ENCODE measurements at regions not wholly inside any gene's neighbourhood (a gene's known extent, or its start where the extent isn't known, plus 50 kb on each side); places are given as distances from the start of the nearest gene placed in this dataset.

- Mint-ChIP-seq H3K9me3 (peaks cover 0 to 7% (median 1%) of the 10 kb centered on the region in 7 donors), H3K27me3 (peaks cover 50% of the 10 kb centered on the region), H3K4me3 (no peak overlapping the region), H3K4me1 (peaks cover 0 to 8% (median 2%) of the 10 kb centered on the region in 4 donors), H3K36me3 (no peaks in the 10 kb centered on the region), H3K27ac (no peak overlapping the region)
- ATAC-seq (ENCODE audit: low read depth in 2 of 2) (no peak), DNase-seq (no peak)
- Histone ChIP-seq H3K4me3 (ENCODE audit: low read depth, low read length) (no peak overlapping the region), H3K27me3 (ENCODE audit: control insufficient read depth, insufficient read depth, low read length) (peaks cover 20% of the 10 kb centered on the region), H3K4me1 (ENCODE audit: control insufficient read depth, insufficient read depth, low read length, poor library complexity, severe bottlenecking) (no peaks in the 10 kb centered on the region), H3K9me3 (ENCODE audit: control insufficient read depth in 2 of 2, low read length in 2 of 2) (no peaks in the 10 kb centered on the region), H3K36me3 (ENCODE audit: control insufficient read depth, insufficient read depth, low read length) (no peaks in the 10 kb centered on the region), H3K27ac (ENCODE audit: insufficient read depth, low read length, poor library complexity, severe bottlenecking) (no peak overlapping the region)
These were observed 254.9 kb downstream of the TJP1 start for GRCh38 chr15:29567336-29567735.

GRCh38 chr15:29566914-29567313 is 255.4 kb downstream of the TJP1 start:
- Mint-ChIP-seq H3K4me3 (no peak overlapping the region), H3K27ac (no peak overlapping the region), H3K9me3 (peaks cover 0 to 7% (median under 1%) of the 10 kb centered on the region in 7 donors), H3K36me3 (no peaks in the 10 kb centered on the region), H3K27me3 (peaks cover 46% of the 10 kb centered on the region), H3K4me1 (peaks cover 0 to 8% (median 2%) of the 10 kb centered on the region in 4 donors)
- no peak overlapping the region for H3K27ac ChIP-seq (ENCODE audit: insufficient read depth, low read length, poor library complexity, severe bottlenecking)
- no peaks in the 10 kb centered on the region for H3K4me1 ChIP-seq (ENCODE audit: control insufficient read depth, insufficient read depth, low read length, poor library complexity, severe bottlenecking)
- no peak overlapping the region for H3K4me3 ChIP-seq (ENCODE audit: low read depth, low read length)
- H3K9me3 ChIP-seq (ENCODE audit: control insufficient read depth in 2 of 2, low read length in 2 of 2) = no peaks in the 10 kb centered on the region
- no peak for DNase-seq
- H3K27me3 ChIP-seq (ENCODE audit: control insufficient read depth, insufficient read depth, low read length) = peaks cover 15% of the 10 kb centered on the region
- no peaks in the 10 kb centered on the region for H3K36me3 ChIP-seq (ENCODE audit: control insufficient read depth, insufficient read depth, low read length)
- ATAC-seq (ENCODE audit: low read depth in 2 of 2) = no peak

GRCh38 chr15:29563112-29563511 is 259.2 kb downstream of the TJP1 start:
- Histone ChIP-seq H3K9me3 (ENCODE audit: control insufficient read depth in 2 of 2, low read length in 2 of 2) (no peaks in the 10 kb centered on the region), H3K36me3 (ENCODE audit: control insufficient read depth, insufficient read depth, low read length) (no peaks in the 10 kb centered on the region), H3K27ac (ENCODE audit: insufficient read depth, low read length, poor library complexity, severe bottlenecking) (no peak overlapping the region), H3K4me1 (ENCODE audit: control insufficient read depth, insufficient read depth, low read length, poor library complexity, severe bottlenecking) (no peaks in the 10 kb centered on the region), H3K4me3 (ENCODE audit: low read depth, low read length) (no peak overlapping the region), H3K27me3 (ENCODE audit: control insufficient read depth, insufficient read depth, low read length) (peaks cover 5% of the 10 kb centered on the region)
- no peak overlapping the region for H3K27ac Mint-ChIP-seq
- ATAC-seq (ENCODE audit: low read depth in 2 of 2) = no peak
- DNase-seq = no peak
- peaks cover 0 to 1% (median 0%) of the 10 kb centered on the region in 4 donors for H3K4me1 Mint-ChIP-seq
- no peak overlapping the region for H3K4me3 Mint-ChIP-seq
- peaks cover 23% of the 10 kb centered on the region for H3K27me3 Mint-ChIP-seq
- peaks cover 0 to 7% (median 4%) of the 10 kb centered on the region in 7 donors for H3K9me3 Mint-ChIP-seq
- peaks cover 3% of the 10 kb centered on the region for H3K36me3 Mint-ChIP-seq

GRCh38 chr15:29560896-29561295 is 261.4 kb downstream of the TJP1 start:
- H3K4me1 Mint-ChIP-seq = peaks cover 0 to 1% (median 0%) of the 10 kb centered on the region in 4 donors
- no peak overlapping the region for H3K4me3 Mint-ChIP-seq
- Histone ChIP-seq H3K27ac (ENCODE audit: insufficient read depth, low read length, poor library complexity, severe bottlenecking) (no peak overlapping the region), H3K36me3 (ENCODE audit: control insufficient read depth, insufficient read depth, low read length) (no peaks in the 10 kb centered on the region), H3K4me1 (ENCODE audit: control insufficient read depth, insufficient read depth, low read length, poor library complexity, severe bottlenecking) (no peaks in the 10 kb centered on the region), H3K9me3 (ENCODE audit: control insufficient read depth in 2 of 2, low read length in 2 of 2) (no peaks in the 10 kb centered on the region), H3K27me3 (ENCODE audit: control insufficient read depth, insufficient read depth, low read length) (no peaks in the 10 kb centered on the region), H3K4me3 (ENCODE audit: low read depth, low read length) (no peak overlapping the region)
- H3K27me3 Mint-ChIP-seq = peaks cover 6% of the 10 kb centered on the region
- H3K27ac Mint-ChIP-seq = no peak overlapping the region
- peaks cover 3% of the 10 kb centered on the region for H3K36me3 Mint-ChIP-seq
- H3K9me3 Mint-ChIP-seq = peaks cover 0 to 5% (median 4%) of the 10 kb centered on the region in 7 donors
- no peak for DNase-seq
- no peak for ATAC-seq (ENCODE audit: low read depth in 2 of 2)

- no peak overlapping the region for H3K27ac Mint-ChIP-seq
- no peak overlapping the region for H3K4me3 ChIP-seq (ENCODE audit: low read depth, low read length)
These were observed 264.0 kb downstream of the TJP1 start for GRCh38 chr15:29558261-29558660.

GRCh38 chr15:29557171-29557570 is 265.1 kb downstream of the TJP1 start:
- Mint-ChIP-seq H3K4me3 (no peak overlapping the region), H3K27me3 (no peaks in the 10 kb centered on the region), H3K36me3 (peaks cover 3% of the 10 kb centered on the region), H3K27ac (no peak overlapping the region), H3K9me3 (peaks cover 0 to 7% (median 3%) of the 10 kb centered on the region in 7 donors), H3K4me1 (peaks cover 0 to 1% (median 0%) of the 10 kb centered on the region in 4 donors)
- no peak overlapping the region for H3K4me3 ChIP-seq (ENCODE audit: low read depth, low read length)
- no peaks in the 10 kb centered on the region for H3K36me3 ChIP-seq (ENCODE audit: control insufficient read depth, insufficient read depth, low read length)
- ATAC-seq (ENCODE audit: low read depth in 2 of 2) = no peak
- no peaks in the 10 kb centered on the region for H3K4me1 ChIP-seq (ENCODE audit: control insufficient read depth, insufficient read depth, low read length, poor library complexity, severe bottlenecking)
- H3K27me3 ChIP-seq (ENCODE audit: control insufficient read depth, insufficient read depth, low read length) = no peaks in the 10 kb centered on the region
- H3K27ac ChIP-seq (ENCODE audit: insufficient read depth, low read length, poor library complexity, severe bottlenecking) = no peak overlapping the region
- no peak for DNase-seq
- H3K9me3 ChIP-seq (ENCODE audit: control insufficient read depth in 2 of 2, low read length in 2 of 2) = no peaks in the 10 kb centered on the region

More at GRCh38 chr15:29558261-29558660, 264.0 kb downstream of the TJP1 start:
- peaks cover 0 to 1% (median 0%) of the 10 kb centered on the region in 4 donors for H3K4me1 Mint-ChIP-seq
- H3K36me3 Mint-ChIP-seq = peaks cover 3% of the 10 kb centered on the region
- Histone ChIP-seq H3K4me1 (ENCODE audit: control insufficient read depth, insufficient read depth, low read length, poor library complexity, severe bottlenecking) (no peaks in the 10 kb centered on the region), H3K36me3 (ENCODE audit: control insufficient read depth, insufficient read depth, low read length) (no peaks in the 10 kb centered on the region), H3K27ac (ENCODE audit: insufficient read depth, low read length, poor library complexity, severe bottlenecking) (no peak overlapping the region), H3K9me3 (ENCODE audit: control insufficient read depth in 2 of 2, low read length in 2 of 2) (no peaks in the 10 kb centered on the region), H3K27me3 (ENCODE audit: control insufficient read depth, insufficient read depth, low read length) (no peaks in the 10 kb centered on the region)
- H3K9me3 Mint-ChIP-seq = peaks cover 0 to 7% (median 3%) of the 10 kb centered on the region in 7 donors
- no peak overlapping the region for H3K4me3 Mint-ChIP-seq
- H3K27me3 Mint-ChIP-seq = no peaks in the 10 kb centered on the region
- DNase-seq (no peak), ATAC-seq (ENCODE audit: low read depth in 2 of 2) (no peak)

- H3K4me1 Mint-ChIP-seq = peaks cover 0 to 1% (median 0%) of the 10 kb centered on the region in 4 donors
- no peak for ATAC-seq (ENCODE audit: low read depth in 2 of 2)
- no peak overlapping the region for H3K4me3 Mint-ChIP-seq
- no peak overlapping the region for H3K27ac Mint-ChIP-seq
- Histone ChIP-seq H3K36me3 (ENCODE audit: control insufficient read depth, insufficient read depth, low read length) (no peaks in the 10 kb centered on the region), H3K4me3 (ENCODE audit: low read depth, low read length) (no peak overlapping the region), H3K27ac (ENCODE audit: insufficient read depth, low read length, poor library complexity, severe bottlenecking) (no peak overlapping the region), H3K4me1 (ENCODE audit: control insufficient read depth, insufficient read depth, low read length, poor library complexity, severe bottlenecking) (no peaks in the 10 kb centered on the region), H3K9me3 (ENCODE audit: control insufficient read depth in 2 of 2, low read length in 2 of 2) (no peaks in the 10 kb centered on the region), H3K27me3 (ENCODE audit: control insufficient read depth, insufficient read depth, low read length) (no peaks in the 10 kb centered on the region)
- H3K36me3 Mint-ChIP-seq = peaks cover 3% of the 10 kb centered on the region
- no peak for DNase-seq
- H3K9me3 Mint-ChIP-seq = peaks cover 0 to 7% (median 3%) of the 10 kb centered on the region in 7 donors
- H3K27me3 Mint-ChIP-seq = no peaks in the 10 kb centered on the region
These were observed 265.9 kb downstream of the TJP1 start for GRCh38 chr15:29556380-29556779.

GRCh38 chr15:29554531-29554930 is 267.7 kb downstream of the TJP1 start:
- no peak for DNase-seq
- Mint-ChIP-seq H3K36me3 (peaks cover 3% of the 10 kb centered on the region), H3K27me3 (no peaks in the 10 kb centered on the region), H3K9me3 (peaks cover 0 to 6% (median 2%) of the 10 kb centered on the region in 7 donors), H3K27ac (no peak overlapping the region), H3K4me3 (no peak overlapping the region), H3K4me1 (peaks cover 0 to under 1% (median 0%) of the 10 kb centered on the region in 4 donors)
- H3K4me1 ChIP-seq (ENCODE audit: control insufficient read depth, insufficient read depth, low read length, poor library complexity, severe bottlenecking) = no peaks in the 10 kb centered on the region
- no peak overlapping the region for H3K27ac ChIP-seq (ENCODE audit: insufficient read depth, low read length, poor library complexity, severe bottlenecking)
- no peak for ATAC-seq (ENCODE audit: low read depth in 2 of 2)
- H3K36me3 ChIP-seq (ENCODE audit: control insufficient read depth, insufficient read depth, low read length) = no peaks in the 10 kb centered on the region
- no peaks in the 10 kb centered on the region for H3K27me3 ChIP-seq (ENCODE audit: control insufficient read depth, insufficient read depth, low read length)
- H3K9me3 ChIP-seq (ENCODE audit: control insufficient read depth in 2 of 2, low read length in 2 of 2) = no peaks in the 10 kb centered on the region
- H3K4me3 ChIP-seq (ENCODE audit: low read depth, low read length) = no peak overlapping the region
